Tibial nerve (tissue), 3 donors: ENCODE measurements at regions not wholly inside any gene's neighbourhood (a gene's known extent, or its start where the extent isn't known, plus 50 kb on each side); places are given as distances from the start of the nearest gene placed in this dataset.
"Not testable (repeated sequence)": the region's sequence is repeated elsewhere in the genome, so short reads cannot be mapped to it uniquely, and the experiment has no call there.

Source experiments
- CTCF ChIP-seq, 5 experiments: fragments of 200-600 bp in 3 of 5; fragments of 450-650 bp in 2 of 5; sonication (generic) in 3 of 5; IDR thresholded peaks; one replicate each; pipeline ENCODE4 v1.5.1; 2016 to 2019; ENCODE audit warnings: antibody characterized with exemption in 5 of 5, mild to moderate bottlenecking in 3 of 5, moderate library complexity in 2 of 5
- POLR2A ChIP-seq, 2 donors: fragments of 450-650 bp; IDR thresholded peaks; one replicate each; pipeline ENCODE4 v1.6.1; 2017; ENCODE audit warnings: antibody characterized with exemption in 2 of 2, mild to moderate bottlenecking in 2 of 2, moderate library complexity in 2 of 2

DNA sequence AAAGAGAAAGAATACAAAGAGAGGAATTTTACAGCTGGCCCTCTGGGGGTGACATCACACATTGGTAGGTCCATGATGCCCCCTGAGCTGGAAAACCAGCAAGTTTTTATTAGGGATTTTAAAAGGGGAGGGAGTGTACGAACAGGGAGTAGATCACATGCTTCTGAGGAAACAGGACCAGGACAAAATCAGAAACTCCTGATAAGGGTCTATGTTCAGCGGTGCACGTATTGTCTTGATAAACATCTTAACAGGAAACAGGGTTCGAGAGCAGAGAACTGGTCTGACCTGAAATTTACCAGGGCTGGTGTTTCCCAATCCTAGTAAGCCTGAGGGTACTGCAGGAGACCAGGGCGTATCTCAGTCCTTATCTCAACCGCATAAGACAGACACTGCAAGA is 530.6 kb upstream of the ZNF717 start:
- TF ChIP-seq CTCF, POLR2A (IDR thresholded peaks at IDR 0.05): not testable (repeated sequence)
